ENCODE measurements at regions not wholly inside any gene's neighbourhood (a gene's known extent, or its start where the extent isn't known, plus 50 kb on each side); places are given as distances from the start of the nearest gene placed in this dataset.

- TF ChIP-seq CTCF (IDR thresholded peaks at IDR 0.05; ENCODE audit: low read depth, low read length) = no peak
- no peak for TF ChIP-seq EZH2phosphoT487 (IDR thresholded peaks at IDR 0.05; ENCODE audit: low read depth)
Observed at GRCh38 chr13:99741960-99742359, 229.6 kb downstream of the ZIC5 start.
